ENCODE measurements at regions not wholly inside any gene's neighbourhood (a gene's known extent, or its start where the extent isn't known, plus 50 kb on each side); places are given as distances from the start of the nearest gene placed in this dataset.

DNA sequence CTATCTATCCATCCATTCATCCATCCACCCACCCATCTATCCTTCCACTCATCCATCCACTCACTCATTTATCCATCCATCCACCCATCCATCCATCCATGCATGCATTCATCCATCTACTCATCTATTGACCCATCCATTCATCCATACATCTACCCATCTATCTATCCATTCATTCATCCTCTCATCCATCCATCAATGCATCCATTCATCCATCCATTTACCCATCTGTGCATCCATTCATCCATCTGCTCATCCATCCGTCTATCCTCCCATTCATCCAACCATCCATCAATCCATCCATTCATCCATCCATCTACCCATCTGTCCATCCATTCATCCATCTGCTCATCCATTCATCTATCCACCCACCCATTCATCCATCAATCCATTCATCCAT is 224.5 kb upstream of the MAF start:
- TF ChIP-seq, protein P1, sequence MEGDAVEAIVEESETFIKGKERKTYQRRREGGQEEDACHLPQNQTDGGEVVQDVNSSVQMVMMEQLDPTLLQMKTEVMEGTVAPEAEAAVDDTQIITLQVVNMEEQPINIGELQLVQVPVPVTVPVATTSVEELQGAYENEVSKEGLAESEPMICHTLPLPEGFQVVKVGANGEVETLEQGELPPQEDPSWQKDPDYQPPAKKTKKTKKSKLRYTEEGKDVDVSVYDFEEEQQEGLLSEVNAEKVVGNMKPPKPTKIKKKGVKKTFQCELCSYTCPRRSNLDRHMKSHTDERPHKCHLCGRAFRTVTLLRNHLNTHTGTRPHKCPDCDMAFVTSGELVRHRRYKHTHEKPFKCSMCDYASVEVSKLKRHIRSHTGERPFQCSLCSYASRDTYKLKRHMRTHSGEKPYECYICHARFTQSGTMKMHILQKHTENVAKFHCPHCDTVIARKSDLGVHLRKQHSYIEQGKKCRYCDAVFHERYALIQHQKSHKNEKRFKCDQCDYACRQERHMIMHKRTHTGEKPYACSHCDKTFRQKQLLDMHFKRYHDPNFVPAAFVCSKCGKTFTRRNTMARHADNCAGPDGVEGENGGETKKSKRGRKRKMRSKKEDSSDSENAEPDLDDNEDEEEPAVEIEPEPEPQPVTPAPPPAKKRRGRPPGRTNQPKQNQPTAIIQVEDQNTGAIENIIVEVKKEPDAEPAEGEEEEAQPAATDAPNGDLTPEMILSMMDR (IDR thresholded peaks at IDR 0.05; ENCODE audit: insufficient read depth, low read length, poor library complexity, severe bottlenecking), result no peak
- TF ChIP-seq EZH2phosphoT487 (conservative IDR thresholded peaks at IDR 0.05; ENCODE audit: low read length), result no peak

Data from SU-DHL-6 (cell line).